ENCODE measurements at regions not wholly inside any gene's neighbourhood (a gene's known extent, or its start where the extent isn't known, plus 50 kb on each side); places are given as distances from the start of the nearest gene placed in this dataset.
"Not testable (repeated sequence)": the region's sequence is repeated elsewhere in the genome, so short reads cannot be mapped to it uniquely, and the experiment has no call there.

GRCh38 chr6:4725136-4725760, 51.0 kb upstream of the CDYL start:
- DNase-seq, result not testable (repeated sequence)

- DNase-seq, result not testable (repeated sequence)
Observed at GRCh38 chr6:4724727-4725126, 51.5 kb upstream of the CDYL start.

GRCh38 chr6:4723383-4723782, 52.8 kb upstream of the CDYL start:
- no peak for DNase-seq

- not testable (repeated sequence) for DNase-seq
Observed at GRCh38 chr6:4721368-4721767, 54.8 kb upstream of the CDYL start.

- no peak for DNase-seq
Observed at GRCh38 chr6:4719491-4719890, 56.7 kb upstream of the CDYL start.

GRCh38 chr6:4717856-4718255, 58.3 kb upstream of the CDYL start:
- no peak for DNase-seq

- no peak for DNase-seq
Observed at GRCh38 chr6:4717124-4717523, 59.1 kb upstream of the CDYL start.

GRCh38 chr6:4714961-4715501, 61.2 kb upstream of the CDYL start:
- DNase-seq, result no peak

- no peak for DNase-seq
Observed at GRCh38 chr6:4712291-4712690, 63.9 kb upstream of the CDYL start.

GRCh38 chr6:4707011-4707410, 69.2 kb upstream of the CDYL start:
- no peak for DNase-seq

- DNase-seq, result no peak
Observed at GRCh38 chr6:4705809-4706208, 70.4 kb upstream of the CDYL start.

- DNase-seq, result no peak
Observed at GRCh38 chr6:4703382-4703781, 72.8 kb upstream of the CDYL start.

GRCh38 chr6:4698901-4699659, 77.1 kb upstream of the CDYL start:
- DNase-seq, result no peak

- no peak for DNase-seq
Observed at GRCh38 chr6:4693173-4693970, 82.8 kb upstream of the CDYL start.

- DNase-seq, result no peak
Observed at GRCh38 chr6:4692664-4693063, 83.5 kb upstream of the CDYL start.

- DNase-seq, result no peak
Observed at GRCh38 chr6:4687989-4688947, 87.9 kb upstream of the CDYL start.

- DNase-seq, result no peak
Observed at GRCh38 chr6:4687656-4687988, 88.6 kb upstream of the CDYL start.

- DNase-seq, result no peak
Observed at GRCh38 chr6:4682431-4683097, 93.6 kb upstream of the CDYL start.

GRCh38 chr6:4678506-4679300, 97.5 kb upstream of the CDYL start:
- DNase-seq, result no peak

- DNase-seq, result no peak
Observed at GRCh38 chr6:4677751-4678065, 98.5 kb upstream of the CDYL start.

Data from activated T-cell treated with anti-CD3 and anti-CD28 coated beads for 4 hours (primary cell).